GM23338 (cell line): ENCODE measurements at regions not wholly inside any gene's neighbourhood (a gene's known extent, or its start where the extent isn't known, plus 50 kb on each side); places are given as distances from the start of the nearest gene placed in this dataset.

Experiments used
- ATAC-seq: fragments of 200-7000 bp; cut with Tn5 transposase; 3 replicates; pipeline ENCODE4 v1.9.1; 2020
- DNase-seq: peaks from one replicate; pipeline ENCODE4 v3.0.0-alpha.2; 2015; ENCODE audit warnings: low spot score
- H2AFZ ChIP-seq: fragments of 200-600 bp; sonication (generic); 2 replicates; pipeline ENCODE4 v1.8.0; 2016; ENCODE audit warnings: antibody characterized with exemption, mild to moderate bottlenecking, moderate library complexity
- H3F3A ChIP-seq: fragments of 200-600 bp; sonication (generic); replicated peaks from 2 replicates; pipeline ENCODE4 v1.8.0; 2017; ENCODE audit warnings: antibody characterized with exemption, mixed run types, low read depth
- H3K27ac ChIP-seq: fragments of 200-600 bp; sonication (generic); 2 replicates; pipeline ENCODE4 v1.6.1; 2016; ENCODE audit warnings: low read depth
- H3K27me3 ChIP-seq: fragments of 200-600 bp; sonication (generic); 2 replicates; pipeline ENCODE4 v1.8.0; 2016; ENCODE audit warnings: mild to moderate bottlenecking, mixed run types, moderate library complexity; ENCODE audit not compliant: insufficient read depth
- H3K36me3 ChIP-seq: fragments of 200-600 bp; sonication (generic); 2 replicates; pipeline ENCODE4 v1.8.0; 2016; ENCODE audit warnings: mild to moderate bottlenecking; ENCODE audit not compliant: insufficient read depth
- H3K4me1 ChIP-seq: fragments of 200-600 bp; sonication (generic); 2 replicates; pipeline ENCODE4 v1.8.0; 2016; ENCODE audit warnings: mild to moderate bottlenecking, moderate library complexity; ENCODE audit not compliant: insufficient read depth
- H3K4me2 ChIP-seq: fragments of 200-600 bp; sonication (generic); 2 replicates; pipeline ENCODE4 v1.7.1; 2017; ENCODE audit warnings: mixed run types
- H3K4me3 ChIP-seq: fragments of 200-600 bp; sonication (generic); 2 replicates; pipeline ENCODE4 v1.6.1; 2016; ENCODE audit warnings: mixed run types
- H3K79me2 ChIP-seq: fragments of 200-600 bp; sonication (generic); replicated peaks from 2 replicates; pipeline ENCODE4 v1.8.0; 2017; ENCODE audit warnings: mild to moderate bottlenecking; ENCODE audit not compliant: insufficient read depth
- H3K9me2 ChIP-seq: fragments of 200-600 bp; sonication (generic); 2 replicates; pipeline ENCODE4 v1.8.0; 2017; ENCODE audit not compliant: insufficient read depth
- H4K20me1 ChIP-seq: fragments of 200-600 bp; sonication (generic); replicated peaks from 2 replicates; pipeline ENCODE4 v1.8.0; 2017; ENCODE audit warnings: mild to moderate bottlenecking; ENCODE audit not compliant: insufficient read depth
- H3K27ac Mint-ChIP-seq: 2 replicates; pipeline ENCODE4 v1.8.0; 2020; ENCODE audit warnings: inconsistent platforms, mild to moderate bottlenecking, moderate library complexity, mixed read lengths
- H3K27me3 Mint-ChIP-seq: 3 replicates; pipeline ENCODE4 v1.8.0; 2022; ENCODE audit warnings: low read depth, mild to moderate bottlenecking, moderate library complexity, mixed read lengths, inconsistent platforms; ENCODE audit not compliant: insufficient read depth, poor library complexity
- H3K36me3 Mint-ChIP-seq: 3 replicates; pipeline ENCODE4 v1.8.0; 2021; ENCODE audit warnings: low read depth, mild to moderate bottlenecking, inconsistent platforms, moderate library complexity, mixed read lengths
- H3K4me1 Mint-ChIP-seq: 3 replicates; pipeline ENCODE4 v1.8.0; 2020; ENCODE audit warnings: mild to moderate bottlenecking, inconsistent platforms, mixed read lengths
- H3K4me3 Mint-ChIP-seq: 3 replicates; pipeline ENCODE4 v1.8.0; 2021; ENCODE audit warnings: moderate library complexity, mild to moderate bottlenecking, inconsistent platforms, mixed read lengths
- H3K9me3 Mint-ChIP-seq: 3 replicates; pipeline ENCODE4 v1.8.0; 2020; ENCODE audit warnings: moderate library complexity, mild to moderate bottlenecking, inconsistent platforms, mixed read lengths
- CREB1 ChIP-seq: fragments of 250-450 bp; sonication (Bioruptor Pico); IDR thresholded peaks from 2 replicates; pipeline ENCODE4 v1.5.0; 2020; ENCODE audit warnings: low read depth, mild to moderate bottlenecking, moderate library complexity
- EZH2 ChIP-seq: fragments of 200-600 bp; sonication (generic); IDR thresholded peaks from one replicate; pipeline ENCODE4 v1.8.0; 2017; ENCODE audit warnings: antibody characterized with exemption, mild to moderate bottlenecking, low read depth; ENCODE audit not compliant: unreplicated experiment
- EZH2phosphoT487 ChIP-seq: fragments of 200-600 bp; sonication (generic); IDR thresholded peaks from one replicate; pipeline ENCODE4 v1.8.1; 2018; ENCODE audit warnings: antibody characterized with exemption; ENCODE audit not compliant: unreplicated experiment
- JUNB ChIP-seq: IDR thresholded peaks from one replicate; pipeline ENCODE4 v1.6.1; 2016; ENCODE audit warnings: antibody characterized with exemption; ENCODE audit not compliant: unreplicated experiment
- NANOG ChIP-seq: IDR thresholded peaks from 2 replicates; pipeline ENCODE4 v1.6.1; 2016; ENCODE audit warnings: antibody characterized with exemption, borderline replicate concordance
- POLR2AphosphoS5 ChIP-seq: IDR thresholded peaks from 2 replicates; pipeline ENCODE4 v1.6.1; 2016; ENCODE audit warnings: antibody characterized with exemption, low read depth
- STAT1 ChIP-seq: IDR thresholded peaks from one replicate; pipeline ENCODE4 v1.6.1; 2016; ENCODE audit warnings: antibody characterized with exemption; ENCODE audit not compliant: unreplicated experiment
- ZNF114 ChIP-seq: fragments of 250-450 bp; sonication (Bioruptor Pico); IDR thresholded peaks from 2 replicates; pipeline ENCODE4 v1.5.0; 2020; ENCODE audit warnings: mild to moderate bottlenecking, moderate library complexity
- ZNF331 ChIP-seq: fragments of 250-450 bp; sonication (Bioruptor Pico); IDR thresholded peaks from 2 replicates; pipeline ENCODE4 v1.5.0; 2020; ENCODE audit warnings: low read depth, mild to moderate bottlenecking, moderate library complexity
- TF ChIP-seq, protein P1 (sequence below): fragments of 250-450 bp; sonication (Bioruptor Pico); IDR thresholded peaks from 2 replicates; pipeline ENCODE4 v1.5.0; 2020; ENCODE audit warnings: mild to moderate bottlenecking, moderate library complexity
- TF ChIP-seq, protein P2 (sequence below), 2 experiments: fragments of 200-600 bp in 1 of 2; sonication (generic) in 1 of 2; conservative IDR thresholded peaks; 2 replicates each; pipeline versions ENCODE4 v1.5.1 to v1.6.1; 2016 to 2017; ENCODE audit warnings: antibody characterized with exemption in 2 of 2, low read depth in 2 of 2, mild to moderate bottlenecking in 2 of 2, moderate library complexity in 1 of 2
- TF ChIP-seq, protein P3 (sequence below): IDR thresholded peaks from one replicate; pipeline ENCODE4 v1.6.1; 2018; ENCODE audit warnings: antibody characterized with exemption; ENCODE audit not compliant: unreplicated experiment
- TF ChIP-seq, protein P4 (sequence below): IDR thresholded peaks from 2 replicates; pipeline ENCODE4 v1.6.1; 2016; ENCODE audit warnings: antibody characterized with exemption

DNA sequence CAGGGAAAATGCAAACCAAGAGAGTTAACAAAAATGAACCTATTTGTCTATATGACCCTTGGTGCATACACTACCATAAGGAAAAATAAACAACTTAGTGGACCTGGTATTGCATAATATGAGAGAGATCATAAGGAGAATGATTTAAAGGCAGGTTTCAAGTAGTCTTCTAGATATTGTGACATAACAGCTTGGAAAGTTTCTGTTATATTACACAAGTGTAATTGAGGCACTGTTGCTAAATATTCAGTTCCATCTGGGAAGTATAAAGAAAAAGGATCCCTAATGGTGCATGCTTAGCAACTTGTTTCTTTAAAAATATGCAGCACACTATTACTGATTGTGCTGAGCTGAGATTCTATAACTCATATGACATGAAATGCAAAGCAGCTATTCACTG lies 252.2 kb upstream of the SPHKAP start:
- no peak overlapping the region for H3K4me3 ChIP-seq
- Mint-ChIP-seq H3K27ac (no peak overlapping the region), H3K4me1 (peaks cover under 1% of the 10 kb centered on the region; the same call in 1 of the 3 replicates), H3K9me3 (peaks cover 3% of the 10 kb centered on the region; the same call in 1 of the 3 replicates), H3K4me3 (no peak overlapping the region), H3K27me3 (peaks cover 2% of the 10 kb centered on the region), H3K36me3 (peaks cover 5% of the 10 kb centered on the region; the same call in 2 of the 3 replicates)
- no peak for TF ChIP-seq EZH2
- no peak for TF ChIP-seq NANOG
- TF ChIP-seq STAT1 = no peak
- TF ChIP-seq POLR2AphosphoS5 = no peak
- no peak for TF ChIP-seq JUNB
- TF ChIP-seq EZH2phosphoT487 = no peak
- TF ChIP-seq, protein P1, sequence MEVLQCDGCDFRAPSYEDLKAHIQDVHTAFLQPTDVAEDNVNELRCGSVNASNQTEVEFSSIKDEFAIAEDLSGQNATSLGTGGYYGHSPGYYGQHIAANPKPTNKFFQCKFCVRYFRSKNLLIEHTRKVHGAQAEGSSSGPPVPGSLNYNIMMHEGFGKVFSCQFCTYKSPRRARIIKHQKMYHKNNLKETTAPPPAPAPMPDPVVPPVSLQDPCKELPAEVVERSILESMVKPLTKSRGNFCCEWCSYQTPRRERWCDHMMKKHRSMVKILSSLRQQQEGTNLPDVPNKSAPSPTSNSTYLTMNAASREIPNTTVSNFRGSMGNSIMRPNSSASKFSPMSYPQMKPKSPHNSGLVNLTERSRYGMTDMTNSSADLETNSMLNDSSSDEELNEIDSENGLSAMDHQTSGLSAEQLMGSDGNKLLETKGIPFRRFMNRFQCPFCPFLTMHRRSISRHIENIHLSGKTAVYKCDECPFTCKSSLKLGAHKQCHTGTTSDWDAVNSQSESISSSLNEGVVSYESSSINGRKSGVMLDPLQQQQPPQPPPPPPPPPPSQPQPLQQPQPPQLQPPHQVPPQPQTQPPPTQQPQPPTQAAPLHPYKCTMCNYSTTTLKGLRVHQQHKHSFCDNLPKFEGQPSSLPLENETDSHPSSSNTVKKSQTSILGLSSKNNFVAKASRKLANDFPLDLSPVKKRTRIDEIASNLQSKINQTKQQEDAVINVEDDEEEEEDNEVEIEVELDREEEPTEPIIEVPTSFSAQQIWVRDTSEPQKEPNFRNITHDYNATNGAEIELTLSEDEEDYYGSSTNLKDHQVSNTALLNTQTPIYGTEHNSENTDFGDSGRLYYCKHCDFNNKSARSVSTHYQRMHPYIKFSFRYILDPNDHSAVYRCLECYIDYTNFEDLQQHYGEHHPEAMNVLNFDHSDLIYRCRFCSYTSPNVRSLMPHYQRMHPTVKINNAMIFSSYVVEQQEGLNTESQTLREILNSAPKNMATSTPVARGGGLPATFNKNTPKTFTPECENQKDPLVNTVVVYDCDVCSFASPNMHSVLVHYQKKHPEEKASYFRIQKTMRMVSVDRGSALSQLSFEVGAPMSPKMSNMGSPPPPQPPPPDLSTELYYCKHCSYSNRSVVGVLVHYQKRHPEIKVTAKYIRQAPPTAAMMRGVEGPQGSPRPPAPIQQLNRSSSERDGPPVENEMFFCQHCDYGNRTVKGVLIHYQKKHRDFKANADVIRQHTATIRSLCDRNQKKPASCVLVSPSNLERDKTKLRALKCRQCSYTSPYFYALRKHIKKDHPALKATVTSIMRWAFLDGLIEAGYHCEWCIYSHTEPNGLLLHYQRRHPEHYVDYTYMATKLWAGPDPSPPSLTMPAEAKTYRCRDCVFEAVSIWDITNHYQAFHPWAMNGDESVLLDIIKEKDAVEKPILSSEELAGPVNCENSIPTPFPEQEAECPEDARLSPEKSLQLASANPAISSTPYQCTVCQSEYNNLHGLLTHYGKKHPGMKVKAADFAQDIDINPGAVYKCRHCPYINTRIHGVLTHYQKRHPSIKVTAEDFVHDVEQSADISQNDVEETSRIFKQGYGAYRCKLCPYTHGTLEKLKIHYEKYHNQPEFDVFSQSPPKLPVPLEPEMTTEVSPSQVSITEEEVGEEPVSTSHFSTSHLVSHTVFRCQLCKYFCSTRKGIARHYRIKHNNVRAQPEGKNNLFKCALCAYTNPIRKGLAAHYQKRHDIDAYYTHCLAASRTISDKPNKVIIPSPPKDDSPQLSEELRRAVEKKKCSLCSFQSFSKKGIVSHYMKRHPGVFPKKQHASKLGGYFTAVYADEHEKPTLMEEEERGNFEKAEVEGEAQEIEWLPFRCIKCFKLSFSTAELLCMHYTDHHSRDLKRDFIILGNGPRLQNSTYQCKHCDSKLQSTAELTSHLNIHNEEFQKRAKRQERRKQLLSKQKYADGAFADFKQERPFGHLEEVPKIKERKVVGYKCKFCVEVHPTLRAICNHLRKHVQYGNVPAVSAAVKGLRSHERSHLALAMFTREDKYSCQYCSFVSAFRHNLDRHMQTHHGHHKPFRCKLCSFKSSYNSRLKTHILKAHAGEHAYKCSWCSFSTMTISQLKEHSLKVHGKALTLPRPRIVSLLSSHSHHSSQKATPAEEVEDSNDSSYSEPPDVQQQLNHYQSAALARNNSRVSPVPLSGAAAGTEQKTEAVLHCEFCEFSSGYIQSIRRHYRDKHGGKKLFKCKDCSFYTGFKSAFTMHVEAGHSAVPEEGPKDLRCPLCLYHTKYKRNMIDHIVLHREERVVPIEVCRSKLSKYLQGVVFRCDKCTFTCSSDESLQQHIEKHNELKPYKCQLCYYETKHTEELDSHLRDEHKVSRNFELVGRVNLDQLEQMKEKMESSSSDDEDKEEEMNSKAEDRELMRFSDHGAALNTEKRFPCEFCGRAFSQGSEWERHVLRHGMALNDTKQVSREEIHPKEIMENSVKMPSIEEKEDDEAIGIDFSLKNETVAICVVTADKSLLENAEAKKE (CRISPR knock-in tag) = no peak
- no peak for TF ChIP-seq CREB1 (CRISPR knock-in tag)
- TF ChIP-seq ZNF114 (CRISPR knock-in tag) = no peak
- TF ChIP-seq, protein P2, sequence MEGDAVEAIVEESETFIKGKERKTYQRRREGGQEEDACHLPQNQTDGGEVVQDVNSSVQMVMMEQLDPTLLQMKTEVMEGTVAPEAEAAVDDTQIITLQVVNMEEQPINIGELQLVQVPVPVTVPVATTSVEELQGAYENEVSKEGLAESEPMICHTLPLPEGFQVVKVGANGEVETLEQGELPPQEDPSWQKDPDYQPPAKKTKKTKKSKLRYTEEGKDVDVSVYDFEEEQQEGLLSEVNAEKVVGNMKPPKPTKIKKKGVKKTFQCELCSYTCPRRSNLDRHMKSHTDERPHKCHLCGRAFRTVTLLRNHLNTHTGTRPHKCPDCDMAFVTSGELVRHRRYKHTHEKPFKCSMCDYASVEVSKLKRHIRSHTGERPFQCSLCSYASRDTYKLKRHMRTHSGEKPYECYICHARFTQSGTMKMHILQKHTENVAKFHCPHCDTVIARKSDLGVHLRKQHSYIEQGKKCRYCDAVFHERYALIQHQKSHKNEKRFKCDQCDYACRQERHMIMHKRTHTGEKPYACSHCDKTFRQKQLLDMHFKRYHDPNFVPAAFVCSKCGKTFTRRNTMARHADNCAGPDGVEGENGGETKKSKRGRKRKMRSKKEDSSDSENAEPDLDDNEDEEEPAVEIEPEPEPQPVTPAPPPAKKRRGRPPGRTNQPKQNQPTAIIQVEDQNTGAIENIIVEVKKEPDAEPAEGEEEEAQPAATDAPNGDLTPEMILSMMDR (conservative IDR thresholded peaks at IDR 0.05; ENCODE audit: low read depth in 2 of 2) = no peak
- TF ChIP-seq ZNF331 (CRISPR knock-in tag) = no peak
- TF ChIP-seq, protein P3, sequence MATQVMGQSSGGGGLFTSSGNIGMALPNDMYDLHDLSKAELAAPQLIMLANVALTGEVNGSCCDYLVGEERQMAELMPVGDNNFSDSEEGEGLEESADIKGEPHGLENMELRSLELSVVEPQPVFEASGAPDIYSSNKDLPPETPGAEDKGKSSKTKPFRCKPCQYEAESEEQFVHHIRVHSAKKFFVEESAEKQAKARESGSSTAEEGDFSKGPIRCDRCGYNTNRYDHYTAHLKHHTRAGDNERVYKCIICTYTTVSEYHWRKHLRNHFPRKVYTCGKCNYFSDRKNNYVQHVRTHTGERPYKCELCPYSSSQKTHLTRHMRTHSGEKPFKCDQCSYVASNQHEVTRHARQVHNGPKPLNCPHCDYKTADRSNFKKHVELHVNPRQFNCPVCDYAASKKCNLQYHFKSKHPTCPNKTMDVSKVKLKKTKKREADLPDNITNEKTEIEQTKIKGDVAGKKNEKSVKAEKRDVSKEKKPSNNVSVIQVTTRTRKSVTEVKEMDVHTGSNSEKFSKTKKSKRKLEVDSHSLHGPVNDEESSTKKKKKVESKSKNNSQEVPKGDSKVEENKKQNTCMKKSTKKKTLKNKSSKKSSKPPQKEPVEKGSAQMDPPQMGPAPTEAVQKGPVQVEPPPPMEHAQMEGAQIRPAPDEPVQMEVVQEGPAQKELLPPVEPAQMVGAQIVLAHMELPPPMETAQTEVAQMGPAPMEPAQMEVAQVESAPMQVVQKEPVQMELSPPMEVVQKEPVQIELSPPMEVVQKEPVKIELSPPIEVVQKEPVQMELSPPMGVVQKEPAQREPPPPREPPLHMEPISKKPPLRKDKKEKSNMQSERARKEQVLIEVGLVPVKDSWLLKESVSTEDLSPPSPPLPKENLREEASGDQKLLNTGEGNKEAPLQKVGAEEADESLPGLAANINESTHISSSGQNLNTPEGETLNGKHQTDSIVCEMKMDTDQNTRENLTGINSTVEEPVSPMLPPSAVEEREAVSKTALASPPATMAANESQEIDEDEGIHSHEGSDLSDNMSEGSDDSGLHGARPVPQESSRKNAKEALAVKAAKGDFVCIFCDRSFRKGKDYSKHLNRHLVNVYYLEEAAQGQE = no peak
- TF ChIP-seq, protein P4, sequence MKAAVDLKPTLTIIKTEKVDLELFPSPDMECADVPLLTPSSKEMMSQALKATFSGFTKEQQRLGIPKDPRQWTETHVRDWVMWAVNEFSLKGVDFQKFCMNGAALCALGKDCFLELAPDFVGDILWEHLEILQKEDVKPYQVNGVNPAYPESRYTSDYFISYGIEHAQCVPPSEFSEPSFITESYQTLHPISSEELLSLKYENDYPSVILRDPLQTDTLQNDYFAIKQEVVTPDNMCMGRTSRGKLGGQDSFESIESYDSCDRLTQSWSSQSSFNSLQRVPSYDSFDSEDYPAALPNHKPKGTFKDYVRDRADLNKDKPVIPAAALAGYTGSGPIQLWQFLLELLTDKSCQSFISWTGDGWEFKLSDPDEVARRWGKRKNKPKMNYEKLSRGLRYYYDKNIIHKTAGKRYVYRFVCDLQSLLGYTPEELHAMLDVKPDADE = no peak
- no peaks in the 10 kb centered on the region for H4K20me1 ChIP-seq
- no peak overlapping the region for H3K27ac ChIP-seq
- H3K27me3 ChIP-seq = no peaks in the 10 kb centered on the region
- H3K79me2 ChIP-seq = no peaks in the 10 kb centered on the region
- H2AFZ ChIP-seq = no peak overlapping the region
- H3F3A ChIP-seq = no peaks in the 10 kb centered on the region
- ATAC-seq (no peak), DNase-seq (no peak)
- no peak overlapping the region for H3K4me2 ChIP-seq
- H3K4me1 ChIP-seq = no peaks in the 10 kb centered on the region
- H3K36me3 ChIP-seq = no peaks in the 10 kb centered on the region
- H3K9me2 ChIP-seq = no peaks in the 10 kb centered on the region
